Natural killer cell (primary cell): ENCODE measurements at regions not wholly inside any gene's neighbourhood (a gene's known extent, or its start where the extent isn't known, plus 50 kb on each side); places are given as distances from the start of the nearest gene placed in this dataset.

ENCODE experiments used
- ATAC-seq, 3 donors: fragments of 150-1000 bp in 2 of 3; fragments of 200-7000 bp in 1 of 3; cut with Tn5 transposase; 1 replicate in 1 of 3; 2 replicates in 2 of 3; pipeline ENCODE4 v1.10.0; 2021; ENCODE audit warnings: mild to moderate bottlenecking in 2 of 3, moderate library complexity in 2 of 3
- DNase-seq, 2 donors: peaks; one replicate each; pipeline versions ENCODE4 v3.0.0 to v3.0.0-alpha.2; 2013 to 2021; ENCODE audit warnings: mixed read lengths in 1 of 2
- H3K27ac ChIP-seq: one replicate; pipeline ENCODE4 v1.5.1; 2013; ENCODE audit warnings: mild to moderate bottlenecking, low read length
- H3K27me3 ChIP-seq: one replicate; pipeline ENCODE4 v1.6.1; 2013; ENCODE audit warnings: low read length; ENCODE audit not compliant: control insufficient read depth, insufficient read depth
- H3K36me3 ChIP-seq: one replicate; pipeline ENCODE4 v1.6.1; 2013; ENCODE audit warnings: low read length; ENCODE audit not compliant: control insufficient read depth, insufficient read depth
- H3K4me1 ChIP-seq: one replicate; pipeline ENCODE4 v1.6.1; 2013; ENCODE audit warnings: low read length; ENCODE audit not compliant: control insufficient read depth, insufficient read depth
- H3K4me3 ChIP-seq: one replicate; pipeline ENCODE4 v1.5.1; 2013; ENCODE audit warnings: low read length
- H3K9me3 ChIP-seq: one replicate; pipeline ENCODE4 v1.6.1; 2013; ENCODE audit warnings: low read length; ENCODE audit not compliant: control insufficient read depth, insufficient read depth
- H3K27ac Mint-ChIP-seq, 2 donors: one replicate each; pipeline ENCODE4 v1.8.0; 2022; ENCODE audit warnings: mild to moderate bottlenecking in 2 of 2, mixed read lengths in 2 of 2, moderate library complexity in 1 of 2
- H3K27me3 Mint-ChIP-seq, 2 donors: one replicate each; pipeline ENCODE4 v1.8.0; 2022; ENCODE audit warnings: low read depth in 2 of 2, mixed read lengths in 2 of 2
- H3K36me3 Mint-ChIP-seq: one replicate; pipeline ENCODE4 v1.8.0; 2022; ENCODE audit warnings: mixed read lengths
- H3K4me1 Mint-ChIP-seq, 2 donors: one replicate each; pipeline ENCODE4 v1.8.0; 2022; ENCODE audit warnings: mixed read lengths in 2 of 2
- H3K4me3 Mint-ChIP-seq: one replicate; pipeline ENCODE4 v1.8.0; 2022; ENCODE audit warnings: mild to moderate bottlenecking, moderate library complexity, mixed read lengths
- H3K9me3 Mint-ChIP-seq, 2 donors: one replicate each; pipeline ENCODE4 v1.8.0; 2022; ENCODE audit warnings: mixed read lengths in 2 of 2
- WGBS: methylation state at CpG from one replicate; pipeline ENCODE4 v1.1.7; 2013; ENCODE audit warnings: missing lambda C conversion rate; ENCODE audit not compliant: insufficient coverage; 5-methylcytosine and 5-hydroxymethylcytosine counted together
- intact Hi-C: fragments of 100-400 bp; cut with micrococcal nuclease; formaldehyde crosslinking; loops from one replicate; pipeline ENCODE4 v1.14.2; 2022
- TF ChIP-seq, protein P1 (sequence below): fragments of 200-600 bp; IDR thresholded peaks from one replicate; pipeline ENCODE4 v1.8.0; 2022; ENCODE audit warnings: antibody characterized with exemption

DNA sequence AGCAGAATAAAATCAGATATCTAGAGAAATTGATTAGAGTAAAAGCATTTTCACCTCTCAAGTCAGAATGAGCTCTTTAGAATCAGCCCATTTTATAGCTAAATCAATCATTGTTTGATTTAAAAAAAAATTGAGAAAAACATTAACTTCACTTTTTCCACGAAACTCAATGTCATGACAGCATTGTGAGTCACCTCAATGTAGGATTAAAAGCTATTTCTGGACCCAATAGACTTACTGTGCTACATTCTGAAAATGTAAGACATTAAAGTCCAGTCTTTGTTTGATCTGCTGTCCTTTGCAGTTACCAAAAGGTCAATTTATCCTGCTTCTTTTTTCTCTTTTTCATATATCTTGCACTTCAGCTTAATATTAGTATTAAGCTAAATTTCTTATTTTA, 519.4 kb upstream of the ZNF337 start:
- Mint-ChIP-seq H3K4me3 (no peak overlapping the region), H3K36me3 (no peaks in the 10 kb centered on the region), H3K9me3 (peaks cover 2% of the 10 kb centered on the region in 2 donors), H3K4me1 (no peaks in the 10 kb centered on the region), H3K27me3 (peaks cover 0 to 6% of the 10 kb centered on the region in 2 donors), H3K27ac (no peak overlapping the region)
- intact Hi-C loops = no loop called here
- H3K9me3 ChIP-seq = no peaks in the 10 kb centered on the region
- DNase-seq (no peak), ATAC-seq (no peak)
- 67% methylated on average over 1 of the region's 1 CpG for WGBS
- H3K27me3 ChIP-seq = no peaks in the 10 kb centered on the region
- no peak overlapping the region for H3K4me3 ChIP-seq
- no peaks in the 10 kb centered on the region for H3K36me3 ChIP-seq
- H3K27ac ChIP-seq = no peak overlapping the region
- TF ChIP-seq, protein P1, sequence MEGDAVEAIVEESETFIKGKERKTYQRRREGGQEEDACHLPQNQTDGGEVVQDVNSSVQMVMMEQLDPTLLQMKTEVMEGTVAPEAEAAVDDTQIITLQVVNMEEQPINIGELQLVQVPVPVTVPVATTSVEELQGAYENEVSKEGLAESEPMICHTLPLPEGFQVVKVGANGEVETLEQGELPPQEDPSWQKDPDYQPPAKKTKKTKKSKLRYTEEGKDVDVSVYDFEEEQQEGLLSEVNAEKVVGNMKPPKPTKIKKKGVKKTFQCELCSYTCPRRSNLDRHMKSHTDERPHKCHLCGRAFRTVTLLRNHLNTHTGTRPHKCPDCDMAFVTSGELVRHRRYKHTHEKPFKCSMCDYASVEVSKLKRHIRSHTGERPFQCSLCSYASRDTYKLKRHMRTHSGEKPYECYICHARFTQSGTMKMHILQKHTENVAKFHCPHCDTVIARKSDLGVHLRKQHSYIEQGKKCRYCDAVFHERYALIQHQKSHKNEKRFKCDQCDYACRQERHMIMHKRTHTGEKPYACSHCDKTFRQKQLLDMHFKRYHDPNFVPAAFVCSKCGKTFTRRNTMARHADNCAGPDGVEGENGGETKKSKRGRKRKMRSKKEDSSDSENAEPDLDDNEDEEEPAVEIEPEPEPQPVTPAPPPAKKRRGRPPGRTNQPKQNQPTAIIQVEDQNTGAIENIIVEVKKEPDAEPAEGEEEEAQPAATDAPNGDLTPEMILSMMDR = no peak
- no peaks in the 10 kb centered on the region for H3K4me1 ChIP-seq

DNA sequence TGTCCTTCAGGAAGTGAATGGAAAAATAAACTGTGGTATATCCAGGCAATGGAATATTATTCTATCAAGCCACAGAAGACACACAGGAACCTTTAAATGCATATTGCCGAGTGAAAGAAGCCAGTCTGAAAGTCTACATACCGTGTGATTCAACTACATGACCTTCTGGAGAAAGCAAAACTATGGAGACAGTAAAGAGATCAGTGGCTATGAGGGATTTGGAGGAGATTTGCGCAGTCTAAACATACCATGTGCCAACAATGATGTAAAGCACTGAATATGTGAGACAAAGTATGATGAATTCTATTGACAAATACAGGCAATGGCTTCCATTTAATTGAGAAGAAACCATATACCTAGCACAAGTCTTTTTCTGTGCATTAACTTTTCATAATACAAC, 518.3 kb upstream of the ZNF337 start:
- peaks cover 5 to 10% of the 10 kb centered on the region in 2 donors for H3K27me3 Mint-ChIP-seq
- H3K9me3 Mint-ChIP-seq = peaks cover 2% of the 10 kb centered on the region in 2 donors
- Histone ChIP-seq H3K27ac (no peak overlapping the region), H3K4me1 (no peaks in the 10 kb centered on the region), H3K9me3 (no peaks in the 10 kb centered on the region), H3K36me3 (no peaks in the 10 kb centered on the region), H3K4me3 (no peak overlapping the region), H3K27me3 (no peaks in the 10 kb centered on the region)
- ATAC-seq (no peak), DNase-seq (no peak)
- no peaks in the 10 kb centered on the region for H3K36me3 Mint-ChIP-seq
- H3K27ac Mint-ChIP-seq = no peak overlapping the region
- TF ChIP-seq, protein P1 = no peak
- no peaks in the 10 kb centered on the region for H3K4me1 Mint-ChIP-seq
- WGBS = 72% methylated on average over 3 of the region's 3 CpGs
- H3K4me3 Mint-ChIP-seq = no peak overlapping the region
- intact Hi-C loops = no loop called here

DNA sequence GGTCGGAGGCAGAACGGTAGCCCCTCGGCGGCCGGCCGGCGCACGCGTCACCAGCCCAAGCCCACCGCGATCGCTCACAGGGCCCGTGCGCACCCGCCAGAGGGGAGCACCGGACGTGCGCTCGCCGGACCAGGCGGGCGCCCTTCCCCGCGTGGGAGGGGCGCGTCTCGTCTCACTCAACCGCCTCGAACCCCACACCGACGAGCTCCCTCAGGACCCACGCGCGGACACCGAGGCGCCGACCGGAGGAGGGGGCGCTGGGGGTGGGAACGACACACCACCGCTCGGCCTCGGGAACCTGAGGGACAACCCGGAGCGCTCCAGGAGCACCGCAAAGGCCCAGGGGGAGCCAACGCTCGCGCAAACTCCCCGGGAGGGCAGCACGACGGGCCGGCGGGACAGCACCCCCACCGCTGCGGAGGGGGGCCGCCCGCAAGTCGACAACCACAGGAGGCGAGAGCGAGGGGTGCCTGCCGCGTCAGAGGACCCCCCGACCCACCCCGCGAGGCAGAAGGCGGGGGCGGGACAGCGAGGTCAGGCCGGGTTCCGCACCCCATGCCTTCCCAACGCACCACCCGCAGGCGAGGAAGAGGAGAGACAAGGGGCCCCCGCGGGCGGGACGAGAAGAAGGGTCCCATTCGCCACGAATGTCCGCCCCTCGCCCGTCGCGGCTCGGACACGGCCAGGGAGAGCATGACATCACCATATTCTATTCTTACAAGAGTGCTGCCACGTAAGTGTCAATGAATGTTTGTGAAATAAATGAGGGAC, 512.7 kb upstream of the ZNF337 start:
- H3K9me3 Mint-ChIP-seq = no peaks in the 10 kb centered on the region
- peaks cover 0 to 5% of the 10 kb centered on the region in 2 donors for H3K4me1 Mint-ChIP-seq
- H3K9me3 ChIP-seq = no peaks in the 10 kb centered on the region
- peaks cover 8% of the 10 kb centered on the region for H3K36me3 Mint-ChIP-seq
- H3K36me3 ChIP-seq = no peaks in the 10 kb centered on the region
- TF ChIP-seq, protein P1 = no peak
- 10% methylated on average over 78 of the region's 88 CpGs for WGBS
- peaks cover 4% of the 10 kb centered on the region for H3K4me1 ChIP-seq
- H3K27me3 Mint-ChIP-seq = peaks cover 23 to 30% of the 10 kb centered on the region in 2 donors
- no peak overlapping the region for H3K27ac ChIP-seq
- H3K4me3 ChIP-seq = no peak overlapping the region
- no peak overlapping the region for H3K4me3 Mint-ChIP-seq
- DNase-seq (no peak), ATAC-seq (no peak)
- intact Hi-C loops = no loop called here
- peaks cover 13% of the 10 kb centered on the region for H3K27me3 ChIP-seq
- H3K27ac Mint-ChIP-seq = no peak overlapping the region
